ENCODE measurements at regions not wholly inside any gene's neighbourhood (a gene's known extent, or its start where the extent isn't known, plus 50 kb on each side); places are given as distances from the start of the nearest gene placed in this dataset.
"Not testable (repeated sequence)": the region's sequence is repeated elsewhere in the genome, so short reads cannot be mapped to it uniquely, and the experiment has no call there.

- DNase-seq = no peak
Observed at GRCh38 chr2:235218486-235218907, 266.7 kb downstream of the SH3BP4 start.

DNA sequence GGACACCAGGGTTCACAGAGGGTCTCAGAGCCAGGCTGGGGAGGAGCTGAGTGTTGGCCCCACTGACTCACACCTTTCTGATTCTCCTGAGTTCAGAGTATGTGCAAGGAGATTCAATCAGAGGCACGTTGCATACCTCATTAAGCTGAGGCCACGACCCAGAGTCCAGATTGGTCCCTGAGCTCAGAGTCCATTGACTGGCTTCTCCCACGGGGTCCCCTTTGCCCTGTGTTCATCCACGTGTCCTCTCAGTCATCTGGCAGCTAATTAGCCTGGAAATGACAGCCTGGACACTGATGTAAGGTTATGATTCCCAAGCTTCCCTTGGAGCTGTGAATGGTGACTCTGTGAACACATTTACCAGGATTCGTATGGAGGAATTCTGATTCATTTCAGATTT, 267.2 kb downstream of the SH3BP4 start:
- DNase-seq = no peak

GRCh38 chr2:235220331-235220730, 268.5 kb downstream of the SH3BP4 start:
- no peak for DNase-seq

GRCh38 chr2:235223011-235223410, 270.8 kb upstream of the AGAP1 start:
- no peak for DNase-seq

- no peak for DNase-seq
Observed at GRCh38 chr2:235224410-235224809, 269.4 kb upstream of the AGAP1 start.

DNA sequence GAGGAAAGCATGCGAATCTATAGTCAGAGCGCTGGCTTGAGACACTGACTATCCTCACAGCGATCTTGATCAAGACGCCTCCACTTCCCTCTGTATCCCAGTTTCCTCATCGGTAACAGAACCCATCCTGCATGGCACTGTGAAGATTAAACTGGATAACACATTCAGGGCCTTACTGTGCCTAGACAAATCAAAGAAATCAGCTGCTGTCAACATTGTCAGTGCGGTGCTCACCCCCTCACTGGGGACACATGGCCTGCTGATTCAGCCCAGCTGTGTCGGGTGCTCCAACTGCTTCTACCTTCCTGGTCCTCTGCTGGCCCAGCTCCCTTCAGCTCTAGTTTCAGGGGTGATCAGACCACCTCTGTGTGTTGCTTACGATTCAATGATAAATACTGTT, 268.6 kb upstream of the AGAP1 start:
- no peak for DNase-seq

DNA sequence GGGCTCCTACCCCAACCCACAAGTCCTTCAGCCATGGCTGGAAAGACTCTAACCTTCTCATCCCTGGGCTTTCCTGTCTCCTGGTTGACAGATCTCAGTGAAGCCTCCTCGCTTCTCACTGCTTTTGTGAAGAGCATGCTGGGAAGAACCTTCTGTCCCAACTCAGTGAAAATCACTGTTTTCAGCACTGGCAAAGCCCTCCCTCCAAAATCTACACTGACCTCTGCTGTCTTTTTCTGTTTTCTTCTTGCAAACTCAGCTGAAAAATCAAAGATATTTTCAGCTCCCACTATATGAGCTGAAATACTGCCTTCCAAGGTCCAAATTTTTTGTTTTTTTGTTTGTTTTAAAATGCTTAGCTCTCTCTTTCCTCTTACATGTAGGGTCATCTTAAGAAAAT, 266.3 kb upstream of the AGAP1 start:
- no peak for DNase-seq

DNA sequence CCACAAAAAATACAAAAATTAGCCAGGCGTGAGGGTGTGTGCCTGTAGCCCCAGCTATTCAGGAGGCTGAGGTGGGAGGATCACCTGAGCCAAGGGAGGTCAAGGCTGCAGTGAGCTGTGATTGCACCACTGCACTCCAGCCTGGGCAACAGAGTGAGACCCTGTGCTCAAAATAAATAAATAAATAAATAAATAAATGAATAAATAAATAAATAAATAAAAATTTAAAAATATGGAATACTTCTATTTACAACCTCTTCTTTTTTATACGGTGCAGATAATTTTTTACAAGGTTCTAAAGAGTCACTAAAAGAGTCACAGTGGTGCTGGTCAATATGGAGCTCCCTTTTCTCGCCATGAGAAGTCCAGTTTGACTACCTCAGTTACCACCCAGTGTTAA, 265.4 kb upstream of the AGAP1 start:
- not testable (repeated sequence) for DNase-seq

- no peak for DNase-seq
Observed at GRCh38 chr2:235229236-235229635, 264.6 kb upstream of the AGAP1 start.

DNA sequence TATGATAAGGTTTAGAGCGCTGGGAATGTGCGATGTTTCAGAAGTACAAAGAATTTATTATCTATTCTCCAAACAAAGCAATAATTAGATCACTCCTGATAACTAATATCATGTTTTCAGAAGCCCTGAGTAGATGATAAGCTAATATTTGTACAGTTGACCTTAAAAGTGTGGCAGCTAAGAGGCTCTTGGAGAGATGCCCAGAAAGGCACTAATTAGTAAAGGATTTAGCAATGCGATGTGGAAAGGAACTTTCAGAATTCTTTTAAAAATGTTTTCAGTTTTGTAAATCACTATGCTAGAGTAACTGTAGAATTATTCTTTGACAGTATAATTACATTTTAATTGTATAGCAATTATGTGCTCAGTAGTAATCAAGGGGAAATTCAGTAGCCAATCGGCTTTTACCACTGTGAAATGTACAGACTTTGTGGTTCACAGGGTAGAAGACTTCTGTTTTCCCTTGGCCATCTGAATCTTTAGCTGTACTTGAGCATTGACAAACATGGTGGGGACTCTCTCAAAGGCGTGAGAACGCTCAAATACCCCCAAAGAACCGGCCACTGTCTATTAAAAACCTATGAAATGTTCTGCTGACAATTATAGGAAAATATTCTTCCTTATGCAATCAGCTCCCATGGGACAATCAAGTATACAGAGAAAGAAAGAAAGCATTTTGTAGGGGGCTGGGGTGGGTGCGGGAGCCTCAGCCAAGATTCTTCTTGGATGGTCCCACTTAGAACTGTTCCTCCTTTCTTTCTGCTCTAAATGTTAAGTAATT, 262.8 kb upstream of the AGAP1 start:
- no peak for DNase-seq

DNA sequence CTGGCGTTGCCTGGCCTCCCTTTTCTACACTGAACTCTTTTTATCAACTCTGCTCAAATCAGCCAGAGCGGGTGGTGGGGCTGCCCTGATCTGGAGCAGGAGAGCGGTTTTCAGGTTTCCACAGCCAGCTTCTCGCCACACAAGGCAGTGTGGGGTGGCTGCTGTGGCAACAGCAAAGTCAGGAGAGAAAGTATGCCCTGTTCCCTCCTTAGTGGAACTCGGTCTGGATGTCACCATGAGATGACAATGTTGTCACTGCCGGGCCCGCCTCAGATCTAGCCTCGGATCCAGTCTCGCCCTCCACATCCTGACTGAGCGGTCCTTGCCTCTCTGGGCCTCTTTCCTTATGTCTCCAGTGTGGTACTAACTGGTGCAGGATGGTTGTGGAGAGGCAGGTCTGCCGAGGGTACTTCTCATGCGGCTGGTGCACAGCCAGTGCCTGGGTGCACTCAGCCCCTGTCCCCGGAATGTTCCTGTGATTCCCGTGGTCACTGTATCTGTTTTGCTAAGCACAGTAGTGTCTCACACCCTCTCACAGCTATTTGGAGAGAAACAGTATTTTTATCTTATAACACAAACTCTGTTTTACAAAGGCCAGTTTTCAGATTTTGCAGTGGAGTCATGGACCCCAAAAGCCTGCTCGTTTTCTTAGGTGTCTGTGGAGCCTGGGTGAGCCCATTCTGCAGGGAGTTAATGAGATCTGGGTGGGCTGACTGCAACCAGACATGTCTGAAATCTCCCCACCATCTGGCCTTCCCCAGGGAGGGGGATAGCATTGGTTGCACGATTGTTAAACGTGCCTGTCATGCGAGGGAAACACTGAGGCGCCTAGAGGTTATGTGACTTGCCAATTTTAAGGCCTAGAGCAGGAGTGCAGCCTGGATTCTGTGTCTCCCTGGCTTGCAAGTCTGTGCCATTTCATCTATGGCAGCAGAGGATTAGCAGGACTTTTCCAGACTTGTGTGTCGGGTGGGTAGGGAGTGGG, 261.1 kb upstream of the AGAP1 start:
- DNase-seq = no peak

DNA sequence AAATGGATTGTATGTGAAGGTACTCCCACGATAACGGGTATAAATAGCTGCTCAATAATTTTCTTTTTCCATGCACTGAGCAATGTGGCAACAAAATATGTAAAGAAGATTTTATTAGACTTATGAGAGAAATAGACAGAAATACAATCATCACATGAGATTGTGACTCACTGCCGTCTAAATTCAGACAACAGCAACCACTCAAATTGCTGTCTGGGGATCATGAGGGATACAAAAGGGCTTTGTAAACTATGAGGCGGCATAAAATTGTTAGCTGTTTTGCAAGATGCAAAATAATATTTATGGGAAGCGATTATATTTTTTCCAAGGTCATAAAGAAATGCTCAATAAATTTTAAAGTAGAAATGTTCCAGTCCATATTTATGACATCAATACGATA, 259.1 kb upstream of the AGAP1 start:
- DNase-seq = no peak

DNA sequence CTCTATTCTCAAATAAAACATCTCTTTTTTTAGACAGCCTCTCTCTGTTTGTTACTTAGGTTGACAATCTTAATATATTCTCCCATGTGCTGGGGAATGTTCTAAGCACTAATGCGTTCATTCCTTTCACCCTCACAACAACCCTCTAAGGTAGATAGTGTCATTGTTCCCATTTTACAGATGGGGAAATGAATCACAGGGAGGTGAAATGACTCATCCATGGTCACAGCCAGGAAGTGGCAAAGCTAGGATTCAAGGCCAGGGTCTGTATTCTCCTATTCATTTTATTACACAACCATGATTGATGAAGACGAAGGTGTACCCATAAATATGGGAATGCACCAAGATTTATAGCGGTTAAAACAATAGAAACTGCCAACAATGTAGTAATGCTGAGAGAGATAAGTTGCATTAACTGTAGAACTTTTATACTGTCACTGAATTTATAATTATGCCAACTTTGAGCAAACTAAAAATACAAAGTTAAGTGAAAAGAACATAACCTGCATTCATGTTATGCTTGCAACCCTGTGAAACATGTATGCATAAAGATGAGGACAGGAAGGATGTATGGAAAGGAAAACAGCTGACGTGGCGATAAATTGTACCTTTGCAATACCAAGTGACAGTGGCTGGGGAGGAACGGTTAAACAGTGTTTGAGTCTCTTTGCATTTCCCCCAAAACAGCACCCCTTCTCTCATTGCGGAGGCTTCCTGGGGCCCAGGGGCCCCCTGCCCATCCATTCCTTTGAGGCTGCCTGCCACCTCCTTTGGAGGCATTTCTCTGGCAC, 257.7 kb upstream of the AGAP1 start:
- no peak for DNase-seq

GRCh38 chr2:235238537-235238936, 255.3 kb upstream of the AGAP1 start:
- peak; percentile 63 for DNase-seq

GRCh38 chr2:235240574-235240973, 253.3 kb upstream of the AGAP1 start:
- DNase-seq = no peak

GRCh38 chr2:235244255-235245220, 249.3 kb upstream of the AGAP1 start:
- no peak for DNase-seq

GRCh38 chr2:235247001-235247400, 246.8 kb upstream of the AGAP1 start:
- no peak for DNase-seq

DNA sequence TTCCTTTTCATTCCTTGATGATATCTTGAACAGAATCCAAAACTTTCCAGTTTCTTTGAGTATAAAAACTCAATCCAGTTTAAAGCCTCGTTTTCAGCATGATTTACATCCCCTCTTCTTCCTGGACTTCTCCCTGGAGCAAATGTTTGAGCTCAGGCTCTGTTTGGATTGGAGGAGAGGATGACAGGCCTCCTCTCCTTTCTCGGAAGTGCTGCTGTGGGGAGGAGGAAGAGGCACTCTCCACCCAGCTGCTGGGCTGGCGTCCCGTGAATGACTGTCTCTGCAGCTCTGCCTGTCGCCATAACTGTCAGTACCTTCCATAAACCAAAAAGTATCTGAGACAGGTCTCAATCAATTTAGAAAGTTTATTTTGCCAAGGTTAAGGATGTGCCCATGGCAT, 238.2 kb upstream of the AGAP1 start:
- peak; percentile 46 for DNase-seq

DNA sequence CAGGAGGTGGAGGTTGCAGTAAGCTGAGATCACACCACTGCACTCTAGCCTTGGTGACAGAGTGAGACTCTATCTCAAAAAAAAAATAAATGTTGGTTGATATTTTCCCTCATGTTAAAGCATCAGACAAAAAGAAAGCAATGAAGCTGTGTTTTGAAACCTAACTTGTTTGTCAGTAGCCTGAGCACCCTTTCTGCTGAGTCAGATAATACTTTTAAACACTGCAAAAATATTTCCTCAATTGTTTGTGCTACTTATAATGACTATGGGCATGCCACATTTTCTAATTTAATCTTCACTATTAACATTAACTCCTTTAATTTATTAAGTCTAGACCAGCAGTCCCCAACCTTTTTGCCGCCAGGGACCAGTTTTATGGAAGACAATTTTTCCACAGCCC, 236.3 kb upstream of the AGAP1 start:
- no peak for DNase-seq

DNA sequence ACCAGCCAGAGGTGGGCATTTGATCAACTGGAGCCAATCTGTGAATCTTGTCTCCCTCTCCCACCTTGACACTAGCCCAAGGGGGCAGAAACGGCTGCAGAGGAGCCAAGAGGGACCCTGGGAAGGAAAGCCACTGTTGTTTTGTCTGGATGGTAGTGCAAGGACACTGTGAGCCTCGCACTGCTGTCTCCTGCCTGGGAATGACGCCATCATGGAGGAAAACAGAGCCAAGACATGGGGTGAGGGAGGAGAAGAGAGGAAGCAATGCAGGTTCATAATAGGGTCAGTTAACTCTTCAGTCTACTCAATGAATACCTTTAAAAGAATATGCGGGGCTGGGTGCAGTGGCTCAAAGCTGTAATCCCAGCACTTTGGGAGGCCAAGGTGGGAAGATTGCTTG, 231.1 kb upstream of the AGAP1 start:
- no peak for DNase-seq
